GM12874 (cell line): ENCODE measurements at regions not wholly inside any gene's neighbourhood (a gene's known extent, or its start where the extent isn't known, plus 50 kb on each side); places are given as distances from the start of the nearest gene placed in this dataset.

ENCODE experiments used
- CTCF ChIP-seq: IDR thresholded peaks from 2 replicates; pipeline ENCODE4 v1.5.1; 2011; ENCODE audit warnings: low read depth, mild to moderate bottlenecking, control low read depth, low read length, moderate library complexity; ENCODE audit not compliant: insufficient read depth

DNA sequence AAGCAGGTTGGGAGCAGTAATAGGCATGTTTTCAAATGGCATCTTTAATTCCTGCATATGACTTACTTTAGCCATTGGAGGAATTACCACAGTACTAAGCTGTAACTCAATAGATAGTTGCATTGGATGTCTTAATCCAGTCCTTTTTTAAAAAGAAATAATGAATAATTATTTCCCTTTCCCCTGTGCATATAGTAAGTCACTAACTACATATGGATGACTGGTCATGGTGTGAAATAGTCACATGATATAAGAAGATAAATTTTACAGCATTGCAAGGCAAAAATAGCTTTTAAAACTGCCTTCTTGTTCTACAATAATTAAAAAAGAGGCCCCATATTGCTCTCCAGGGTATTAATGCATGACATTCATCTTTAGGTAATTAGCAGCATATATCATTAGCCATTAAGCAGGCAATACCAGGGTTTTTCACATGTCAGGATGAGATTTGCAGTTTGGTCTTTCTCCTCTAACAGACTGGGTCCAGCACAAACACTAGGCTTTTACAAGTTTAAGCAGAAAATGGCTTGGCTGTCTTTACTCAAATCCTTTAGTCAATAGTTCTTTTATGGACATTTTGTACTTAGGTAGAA, 606.4 kb upstream of the RORB start:
- TF ChIP-seq CTCF: no peak

DNA sequence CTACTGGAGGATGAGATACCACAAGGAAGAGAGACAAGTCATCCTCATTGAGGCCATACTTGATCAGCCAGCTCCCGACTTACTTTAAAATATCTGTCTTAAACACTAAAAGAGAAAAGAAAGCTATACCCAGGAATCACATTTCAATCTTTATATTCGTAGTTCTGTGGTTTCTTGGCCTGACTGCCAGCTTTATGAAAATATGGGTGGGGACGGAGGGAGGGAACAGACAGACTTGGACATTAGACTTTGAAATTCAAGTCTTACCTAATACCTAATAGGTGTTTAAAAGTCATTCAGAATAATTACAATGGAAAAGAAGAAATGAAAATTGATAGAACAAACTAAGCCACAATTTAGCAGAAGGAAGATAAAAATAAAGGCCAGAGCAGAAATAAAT, 604.8 kb upstream of the RORB start:
- TF ChIP-seq CTCF: no peak

DNA sequence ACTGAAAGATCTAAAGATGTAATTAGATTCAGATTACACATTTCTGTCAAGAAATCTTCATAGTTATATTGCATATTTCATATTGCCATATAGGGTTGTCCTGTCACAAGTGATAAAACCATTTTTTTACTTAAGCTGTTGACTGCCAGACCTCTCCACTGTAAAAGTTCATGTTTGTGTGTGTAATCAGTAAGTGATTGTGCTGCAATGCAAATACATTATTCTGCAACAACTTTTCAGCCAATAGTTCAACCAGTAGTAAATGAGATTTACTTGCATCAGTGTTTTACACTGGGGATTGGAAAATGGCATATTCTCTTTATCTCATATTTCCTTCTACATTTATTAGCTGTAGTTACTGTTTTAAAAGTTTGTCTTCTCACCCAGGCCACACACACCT, 603.9 kb upstream of the RORB start:
- no peak for TF ChIP-seq CTCF

DNA sequence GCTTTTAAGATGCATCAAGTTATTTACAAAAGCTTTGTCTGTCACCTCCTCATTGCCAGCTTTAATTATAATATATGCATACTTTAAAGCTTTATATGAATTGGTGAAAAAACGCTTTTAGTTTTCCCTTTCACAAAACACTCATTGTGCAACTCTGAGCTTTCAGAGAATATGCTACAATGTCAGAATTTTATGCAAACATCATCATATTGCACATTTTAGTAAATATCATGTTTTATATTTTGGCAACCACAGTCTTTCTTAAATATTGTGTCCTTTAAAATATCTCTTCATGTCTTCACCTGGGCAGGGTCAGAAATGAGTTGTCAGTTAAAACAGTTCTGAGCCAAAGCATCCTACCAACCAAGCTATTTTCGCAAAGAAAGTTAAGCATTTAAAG, 601.1 kb upstream of the RORB start:
- TF ChIP-seq CTCF: no peak

GRCh38 chr9:73906671-73907070, 590.5 kb upstream of the RORB start:
- TF ChIP-seq CTCF: no peak

DNA sequence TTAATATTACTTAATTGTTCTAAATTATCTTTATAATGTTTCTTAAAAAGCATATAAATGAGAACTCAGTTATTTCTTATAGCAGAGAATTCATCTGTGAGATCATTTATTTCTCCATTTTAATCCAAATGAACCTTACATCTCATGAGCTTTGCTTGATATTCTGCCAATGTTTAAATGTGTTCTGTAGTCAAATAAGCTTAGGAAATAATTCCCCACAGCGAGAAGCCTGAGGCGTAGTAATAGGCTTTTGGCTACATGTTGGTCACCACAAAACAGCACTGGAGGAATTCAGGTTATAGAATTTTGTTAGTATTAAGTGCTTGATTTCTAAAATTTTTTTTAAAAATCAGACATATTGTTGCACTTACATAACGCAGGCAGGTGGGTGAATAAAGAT, 585.3 kb upstream of the RORB start:
- TF ChIP-seq CTCF: no peak

DNA sequence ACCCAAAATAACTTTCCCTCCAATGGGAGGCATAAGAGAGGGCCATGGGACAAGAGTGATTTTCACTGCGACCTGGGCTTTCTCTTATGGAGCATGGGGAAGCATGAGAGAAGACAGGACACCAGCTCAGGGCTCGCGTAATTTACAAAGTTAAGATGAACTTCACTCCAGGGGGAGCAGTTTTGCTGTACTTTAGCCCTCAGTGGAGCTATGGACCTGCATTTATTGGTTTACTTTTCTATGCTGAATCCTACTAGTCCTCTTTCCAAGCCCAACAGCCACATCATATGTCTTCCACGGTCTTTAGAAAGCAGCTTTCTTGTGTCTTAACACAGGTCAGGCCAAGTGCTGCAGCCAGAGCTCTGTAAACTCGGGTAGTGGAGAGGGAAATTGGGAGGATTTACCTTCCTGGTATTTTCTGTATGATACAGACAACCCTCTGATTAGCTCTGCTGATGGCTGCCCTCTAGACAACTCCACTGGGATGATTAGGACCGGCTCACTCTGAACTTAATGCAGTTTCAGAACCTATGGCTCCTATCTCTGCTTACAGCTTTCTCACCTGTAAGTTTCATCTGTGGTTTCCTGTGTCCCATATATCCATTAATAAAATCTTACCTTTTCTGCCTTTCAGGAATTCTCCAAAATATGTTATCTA, 581.0 kb upstream of the RORB start:
- TF ChIP-seq CTCF: no peak
